T-helper 2 cell treated with Interferon-gamma antibody and Interleukin-4, amounts not matched to agents 100 ng/mL and 5 ng/mL, for 36 hours (primary cell): ENCODE measurements at regions not wholly inside any gene's neighbourhood (a gene's known extent, or its start where the extent isn't known, plus 50 kb on each side); places are given as distances from the start of the nearest gene placed in this dataset.

Source experiments
- intact Hi-C: fragments of 100-400 bp; cut with micrococcal nuclease; formaldehyde crosslinking; loops from one replicate; pipeline ENCODE4 v1.15.1; 2023

GRCh38 chr4:147407261-147408045 lies 73.4 kb upstream of the EDNRA start:
- intact Hi-C loops: no loop called here

GRCh38 chr4:147408189-147408588 lies 72.7 kb upstream of the EDNRA start:
- intact Hi-C loops: no loop called here

- intact Hi-C loops: no loop called here
These were observed 71.5 kb upstream of the EDNRA start for GRCh38 chr4:147409350-147409749.

- intact Hi-C loops: no loop called here
These were observed 62.7 kb upstream of the EDNRA start for GRCh38 chr4:147418226-147418625.

GRCh38 chr4:147421456-147421855 lies 59.4 kb upstream of the EDNRA start:
- intact Hi-C loops: no loop called here

- intact Hi-C loops: no loop called here
These were observed 57.7 kb upstream of the EDNRA start for GRCh38 chr4:147423229-147423628.

- intact Hi-C loops: no loop called here
These were observed 55.9 kb upstream of the EDNRA start for GRCh38 chr4:147425019-147425418.

GRCh38 chr4:147428583-147428982 lies 52.3 kb upstream of the EDNRA start:
- intact Hi-C loops: no loop called here

GRCh38 chr4:147430111-147430510 lies 50.8 kb upstream of the EDNRA start:
- intact Hi-C loops: no loop called here
